ENCODE measurements at regions not wholly inside any gene's neighbourhood (a gene's known extent, or its start where the extent isn't known, plus 50 kb on each side); places are given as distances from the start of the nearest gene placed in this dataset.
"Not testable (repeated sequence)": the region's sequence is repeated elsewhere in the genome, so short reads cannot be mapped to it uniquely, and the experiment has no call there.

- no peaks in the 10 kb centered on the region for H3K27me3 ChIP-seq (ENCODE audit: insufficient read depth, low read length)
- peaks cover 4% of the 10 kb centered on the region for H3K4me1 ChIP-seq (ENCODE audit: insufficient read depth, low read length)
- H3K36me3 ChIP-seq (ENCODE audit: insufficient read depth, low read length), result no peaks in the 10 kb centered on the region
- H3K9me3 ChIP-seq (ENCODE audit: low read length), result no peaks in the 10 kb centered on the region
- no peak overlapping the region for H2AFZ ChIP-seq (ENCODE audit: low read depth, low read length)
- H3K4me3 ChIP-seq (ENCODE audit: low read length), result no peak overlapping the region
Measured at GRCh38 chr3:177484206-177484605, 286.9 kb upstream of the TBL1XR1 start.

GRCh38 chr3:177484926-177485325 is 287.6 kb upstream of the TBL1XR1 start:
- Histone ChIP-seq H3K36me3 (ENCODE audit: insufficient read depth, low read length) (no peaks in the 10 kb centered on the region), H3K4me1 (ENCODE audit: insufficient read depth, low read length) (peaks cover 4% of the 10 kb centered on the region), H2AFZ (ENCODE audit: low read depth, low read length) (no peak overlapping the region), H3K27me3 (ENCODE audit: insufficient read depth, low read length) (no peaks in the 10 kb centered on the region), H3K4me3 (ENCODE audit: low read length) (no peak overlapping the region), H3K9me3 (ENCODE audit: low read length) (no peaks in the 10 kb centered on the region)

GRCh38 chr3:177487635-177488186 is 290.4 kb upstream of the TBL1XR1 start:
- H3K4me1 ChIP-seq (ENCODE audit: insufficient read depth, low read length), result peaks cover 13% of the 10 kb centered on the region
- H3K27me3 ChIP-seq (ENCODE audit: insufficient read depth, low read length), result no peaks in the 10 kb centered on the region
- no peak overlapping the region for H2AFZ ChIP-seq (ENCODE audit: low read depth, low read length)
- no peaks in the 10 kb centered on the region for H3K9me3 ChIP-seq (ENCODE audit: low read length)
- no peak overlapping the region for H3K4me3 ChIP-seq (ENCODE audit: low read length)
- H3K36me3 ChIP-seq (ENCODE audit: insufficient read depth, low read length), result no peaks in the 10 kb centered on the region

GRCh38 chr3:177488740-177489139 is 291.5 kb upstream of the TBL1XR1 start:
- no peak overlapping the region for H3K4me3 ChIP-seq (ENCODE audit: low read length)
- no peaks in the 10 kb centered on the region for H3K36me3 ChIP-seq (ENCODE audit: insufficient read depth, low read length)
- H2AFZ ChIP-seq (ENCODE audit: low read depth, low read length), result no peak overlapping the region
- no peaks in the 10 kb centered on the region for H3K27me3 ChIP-seq (ENCODE audit: insufficient read depth, low read length)
- peaks cover 13% of the 10 kb centered on the region for H3K4me1 ChIP-seq (ENCODE audit: insufficient read depth, low read length)
- H3K9me3 ChIP-seq (ENCODE audit: low read length), result no peaks in the 10 kb centered on the region

GRCh38 chr3:177490626-177491025 is 293.3 kb upstream of the TBL1XR1 start:
- Histone ChIP-seq H3K27me3 (ENCODE audit: insufficient read depth, low read length) (no peaks in the 10 kb centered on the region), H2AFZ (ENCODE audit: low read depth, low read length) (no peak overlapping the region), H3K9me3 (ENCODE audit: low read length) (no peaks in the 10 kb centered on the region), H3K36me3 (ENCODE audit: insufficient read depth, low read length) (no peaks in the 10 kb centered on the region), H3K4me3 (ENCODE audit: low read length) (no peak overlapping the region), H3K4me1 (ENCODE audit: insufficient read depth, low read length) (peaks cover 13% of the 10 kb centered on the region)

- H3K9me3 ChIP-seq (ENCODE audit: low read length), result no peaks in the 10 kb centered on the region
- H3K36me3 ChIP-seq (ENCODE audit: insufficient read depth, low read length), result no peaks in the 10 kb centered on the region
- no peak overlapping the region for H2AFZ ChIP-seq (ENCODE audit: low read depth, low read length)
- H3K4me3 ChIP-seq (ENCODE audit: low read length), result no peak overlapping the region
- H3K27me3 ChIP-seq (ENCODE audit: insufficient read depth, low read length), result no peaks in the 10 kb centered on the region
- H3K4me1 ChIP-seq (ENCODE audit: insufficient read depth, low read length), result peaks cover 13% of the 10 kb centered on the region
Measured at GRCh38 chr3:177491296-177492032, 294.2 kb upstream of the TBL1XR1 start.

- no peaks in the 10 kb centered on the region for H3K27me3 ChIP-seq (ENCODE audit: insufficient read depth, low read length)
- H3K4me3 ChIP-seq (ENCODE audit: low read length), result no peak overlapping the region
- H3K36me3 ChIP-seq (ENCODE audit: insufficient read depth, low read length), result no peaks in the 10 kb centered on the region
- H3K4me1 ChIP-seq (ENCODE audit: insufficient read depth, low read length), result peaks cover 13% of the 10 kb centered on the region
- no peak overlapping the region for H2AFZ ChIP-seq (ENCODE audit: low read depth, low read length)
- no peaks in the 10 kb centered on the region for H3K9me3 ChIP-seq (ENCODE audit: low read length)
Measured at GRCh38 chr3:177493091-177493490, 295.8 kb upstream of the TBL1XR1 start.

GRCh38 chr3:177494216-177494615 is 296.9 kb upstream of the TBL1XR1 start:
- H3K9me3 ChIP-seq (ENCODE audit: low read length), result no peaks in the 10 kb centered on the region
- no peak overlapping the region for H2AFZ ChIP-seq (ENCODE audit: low read depth, low read length)
- no peaks in the 10 kb centered on the region for H3K27me3 ChIP-seq (ENCODE audit: insufficient read depth, low read length)
- H3K36me3 ChIP-seq (ENCODE audit: insufficient read depth, low read length), result no peaks in the 10 kb centered on the region
- H3K4me1 ChIP-seq (ENCODE audit: insufficient read depth, low read length), result peaks cover 13% of the 10 kb centered on the region
- H3K4me3 ChIP-seq (ENCODE audit: low read length), result no peak overlapping the region

GRCh38 chr3:177495566-177495965 is 298.3 kb upstream of the TBL1XR1 start:
- Histone ChIP-seq H3K4me1 (ENCODE audit: insufficient read depth, low read length) (peaks cover 13% of the 10 kb centered on the region), H3K4me3 (ENCODE audit: low read length) (no peak overlapping the region), H3K27me3 (ENCODE audit: insufficient read depth, low read length) (no peaks in the 10 kb centered on the region), H3K9me3 (ENCODE audit: low read length) (no peaks in the 10 kb centered on the region), H2AFZ (ENCODE audit: low read depth, low read length) (no peak overlapping the region), H3K36me3 (ENCODE audit: insufficient read depth, low read length) (no peaks in the 10 kb centered on the region)

- Histone ChIP-seq H3K4me3 (ENCODE audit: low read length) (no peak overlapping the region), H3K36me3 (ENCODE audit: insufficient read depth, low read length) (no peaks in the 10 kb centered on the region), H3K27me3 (ENCODE audit: insufficient read depth, low read length) (no peaks in the 10 kb centered on the region), H2AFZ (ENCODE audit: low read depth, low read length) (no peak overlapping the region), H3K4me1 (ENCODE audit: insufficient read depth, low read length) (no peaks in the 10 kb centered on the region), H3K9me3 (ENCODE audit: low read length) (no peaks in the 10 kb centered on the region)
Measured at GRCh38 chr3:177498037-177498857, 301.0 kb upstream of the TBL1XR1 start.

- H3K9me3 ChIP-seq (ENCODE audit: low read length); H3K27me3 ChIP-seq (ENCODE audit: insufficient read depth, low read length); H3K4me3 ChIP-seq (ENCODE audit: low read length); H3K4me1 ChIP-seq (ENCODE audit: insufficient read depth, low read length); H3K36me3 ChIP-seq (ENCODE audit: insufficient read depth, low read length); H2AFZ ChIP-seq (ENCODE audit: low read depth, low read length): not testable (repeated sequence)
Measured at GRCh38 chr3:177499039-177499438, 301.8 kb upstream of the TBL1XR1 start.

- H3K36me3 ChIP-seq (ENCODE audit: insufficient read depth, low read length), result no peaks in the 10 kb centered on the region
Measured at GRCh38 chr3:177499779-177500423, 302.6 kb upstream of the TBL1XR1 start.

GRCh38 chr3:177510693-177511216 is 313.5 kb upstream of the TBL1XR1 start:
- Histone ChIP-seq H3K36me3 (ENCODE audit: insufficient read depth, low read length) (no peaks in the 10 kb centered on the region), H3K9me3 (ENCODE audit: low read length) (no peaks in the 10 kb centered on the region), H3K4me3 (ENCODE audit: low read length) (no peak overlapping the region), H3K27me3 (ENCODE audit: insufficient read depth, low read length) (no peaks in the 10 kb centered on the region), H3K4me1 (ENCODE audit: insufficient read depth, low read length) (peaks cover 35% of the 10 kb centered on the region), H2AFZ (ENCODE audit: low read depth, low read length) (no peak overlapping the region)

More at GRCh38 chr3:177499779-177500423, 302.6 kb upstream of the TBL1XR1 start:
- no peak overlapping the region for H2AFZ ChIP-seq (ENCODE audit: low read depth, low read length)
- no peaks in the 10 kb centered on the region for H3K4me1 ChIP-seq (ENCODE audit: insufficient read depth, low read length)
- no peaks in the 10 kb centered on the region for H3K27me3 ChIP-seq (ENCODE audit: insufficient read depth, low read length)
- no peak overlapping the region for H3K4me3 ChIP-seq (ENCODE audit: low read length)
- no peaks in the 10 kb centered on the region for H3K9me3 ChIP-seq (ENCODE audit: low read length)

Data from neuron (in vitro differentiated cells).